Glutamatergic neuron (in vitro differentiated cells): ENCODE measurements at regions not wholly inside any gene's neighbourhood (a gene's known extent, or its start where the extent isn't known, plus 50 kb on each side); places are given as distances from the start of the nearest gene placed in this dataset.

Experiments used
- DNase-seq: peaks from one replicate; pipeline ENCODE4 v3.0.0; 2022
- H3K27ac Mint-ChIP-seq: one replicate; pipeline ENCODE4 v1.8.0; 2020; ENCODE audit warnings: mild to moderate bottlenecking, mixed read lengths, inconsistent platforms; ENCODE audit not compliant: unreplicated experiment
- H3K27me3 Mint-ChIP-seq: one replicate; pipeline ENCODE4 v1.8.0; 2020; ENCODE audit warnings: mild to moderate bottlenecking, moderate library complexity, mixed read lengths, inconsistent platforms; ENCODE audit not compliant: unreplicated experiment
- H3K36me3 Mint-ChIP-seq: one replicate; pipeline ENCODE4 v1.8.0; 2020; ENCODE audit warnings: mild to moderate bottlenecking, mixed read lengths, inconsistent platforms; ENCODE audit not compliant: unreplicated experiment
- H3K4me1 Mint-ChIP-seq: one replicate; pipeline ENCODE4 v1.8.0; 2020; ENCODE audit warnings: mild to moderate bottlenecking, low read depth, mixed read lengths, inconsistent platforms; ENCODE audit not compliant: unreplicated experiment
- H3K4me3 Mint-ChIP-seq: one replicate; pipeline ENCODE4 v1.8.0; 2020; ENCODE audit warnings: mild to moderate bottlenecking, mixed read lengths, inconsistent platforms; ENCODE audit not compliant: unreplicated experiment
- H3K9me3 Mint-ChIP-seq: one replicate; pipeline ENCODE4 v1.8.0; 2020; ENCODE audit warnings: mild to moderate bottlenecking, moderate library complexity, mixed read lengths, inconsistent platforms; ENCODE audit not compliant: unreplicated experiment
- CTCF ChIP-seq: fragments of 200-600 bp; sonication (generic); IDR thresholded peaks from one replicate; pipeline ENCODE4 v1.5.0; 2021; ENCODE audit not compliant: partially characterized antibody, unreplicated experiment

GRCh38 chr1:221608835-221609320, 133.0 kb downstream of the DUSP10 start:
- no peaks in the 10 kb centered on the region for H3K36me3 Mint-ChIP-seq
- DNase-seq: no peak

GRCh38 chr1:221611656-221612046, 130.2 kb downstream of the DUSP10 start:
- no peak overlapping the region for H3K27ac Mint-ChIP-seq
- no peaks in the 10 kb centered on the region for H3K36me3 Mint-ChIP-seq
- H3K27me3 Mint-ChIP-seq: no peaks in the 10 kb centered on the region

More at GRCh38 chr1:221608835-221609320, 133.0 kb downstream of the DUSP10 start:
- TF ChIP-seq CTCF: no peak
- H3K9me3 Mint-ChIP-seq: no peaks in the 10 kb centered on the region
- H3K27me3 Mint-ChIP-seq: no peaks in the 10 kb centered on the region
- H3K4me1 Mint-ChIP-seq: no peaks in the 10 kb centered on the region
- no peak overlapping the region for H3K4me3 Mint-ChIP-seq
- no peak overlapping the region for H3K27ac Mint-ChIP-seq

GRCh38 chr1:221612047-221612777, 129.7 kb downstream of the DUSP10 start:
- Mint-ChIP-seq H3K27me3 (no peaks in the 10 kb centered on the region), H3K36me3 (no peaks in the 10 kb centered on the region), H3K27ac (no peak overlapping the region), H3K4me3 (no peak overlapping the region), H3K9me3 (no peaks in the 10 kb centered on the region), H3K4me1 (no peaks in the 10 kb centered on the region)
- no peak for TF ChIP-seq CTCF
- no peak for DNase-seq

More at GRCh38 chr1:221611656-221612046, 130.2 kb downstream of the DUSP10 start:
- no peak for DNase-seq
- TF ChIP-seq CTCF: no peak
- H3K4me1 Mint-ChIP-seq: no peaks in the 10 kb centered on the region
- H3K9me3 Mint-ChIP-seq: no peaks in the 10 kb centered on the region
- no peak overlapping the region for H3K4me3 Mint-ChIP-seq

- Mint-ChIP-seq H3K9me3 (no peaks in the 10 kb centered on the region), H3K27ac (no peak overlapping the region), H3K4me1 (no peaks in the 10 kb centered on the region), H3K27me3 (peaks cover 1% of the 10 kb centered on the region), H3K4me3 (no peak overlapping the region), H3K36me3 (peaks cover 5% of the 10 kb centered on the region)
- DNase-seq: no peak
- no peak for TF ChIP-seq CTCF
These were observed 121.2 kb downstream of the DUSP10 start for GRCh38 chr1:221620437-221621384.
